Pulmonary artery endothelial cell (primary cell): ENCODE measurements at regions not wholly inside any gene's neighbourhood (a gene's known extent, or its start where the extent isn't known, plus 50 kb on each side); places are given as distances from the start of the nearest gene placed in this dataset.

ENCODE experiments used
- DNase-seq: peaks from one replicate; pipeline ENCODE4 v3.0.0-alpha.2; 2011; ENCODE audit warnings: low read depth, low spot score

DNA sequence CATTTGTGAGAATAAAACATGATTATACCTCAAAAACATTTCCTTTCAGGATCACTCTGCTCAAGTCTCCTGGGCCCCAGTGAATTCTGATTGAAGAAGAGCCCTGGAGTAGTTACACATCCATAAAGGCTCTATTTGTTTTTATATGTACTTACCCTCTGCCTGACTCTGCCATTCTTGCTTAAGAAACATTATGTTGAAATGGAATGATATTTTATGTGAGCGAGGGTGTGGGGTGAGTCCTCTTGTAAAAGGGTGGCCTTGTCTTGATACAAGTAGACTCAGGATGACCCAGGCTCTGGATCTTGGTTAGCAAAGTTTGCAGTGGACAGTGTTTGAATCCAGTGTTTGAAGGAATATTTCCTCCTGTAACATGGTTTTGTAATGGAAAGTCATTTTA is 215.4 kb upstream of the PREP start:
- no peak for DNase-seq

DNA sequence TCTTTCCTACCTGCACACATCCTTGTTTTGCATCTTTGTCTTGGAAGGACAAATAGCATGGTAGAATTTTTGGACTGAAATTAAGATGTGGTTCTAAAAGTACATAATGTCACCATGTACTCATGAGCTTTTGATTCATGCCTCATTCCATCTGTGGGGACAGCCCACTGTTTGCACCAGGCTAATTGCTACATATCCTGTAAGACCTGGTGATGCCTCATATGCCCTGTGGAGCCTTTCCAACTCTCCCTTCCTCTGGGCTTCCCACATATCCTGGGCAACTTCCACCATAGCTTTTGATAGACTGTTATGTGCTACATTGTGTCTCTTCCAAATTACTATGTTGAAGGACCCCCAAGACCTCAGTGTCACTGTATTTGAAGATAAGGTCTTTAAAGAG is 213.6 kb upstream of the PREP start:
- DNase-seq = no peak

DNA sequence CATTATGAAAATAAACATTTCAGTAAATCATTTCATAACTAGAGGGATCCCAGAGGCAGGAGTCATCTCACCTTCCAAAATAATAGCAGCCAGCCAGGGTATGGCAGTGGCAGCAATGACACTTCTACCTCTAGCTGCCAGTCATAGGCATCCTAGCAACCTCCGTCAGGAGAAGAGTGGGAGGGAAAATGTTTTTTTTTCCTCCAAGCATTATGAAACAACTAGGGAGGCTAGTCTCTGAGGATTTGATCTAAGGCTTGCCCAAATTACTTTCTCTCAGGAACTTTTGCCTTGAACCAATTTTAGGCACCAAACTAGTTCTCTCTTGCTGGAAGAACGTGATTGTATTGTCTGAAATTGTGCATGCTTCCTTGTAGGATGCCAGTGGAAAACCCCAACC is 208.7 kb upstream of the PREP start:
- no peak for DNase-seq

DNA sequence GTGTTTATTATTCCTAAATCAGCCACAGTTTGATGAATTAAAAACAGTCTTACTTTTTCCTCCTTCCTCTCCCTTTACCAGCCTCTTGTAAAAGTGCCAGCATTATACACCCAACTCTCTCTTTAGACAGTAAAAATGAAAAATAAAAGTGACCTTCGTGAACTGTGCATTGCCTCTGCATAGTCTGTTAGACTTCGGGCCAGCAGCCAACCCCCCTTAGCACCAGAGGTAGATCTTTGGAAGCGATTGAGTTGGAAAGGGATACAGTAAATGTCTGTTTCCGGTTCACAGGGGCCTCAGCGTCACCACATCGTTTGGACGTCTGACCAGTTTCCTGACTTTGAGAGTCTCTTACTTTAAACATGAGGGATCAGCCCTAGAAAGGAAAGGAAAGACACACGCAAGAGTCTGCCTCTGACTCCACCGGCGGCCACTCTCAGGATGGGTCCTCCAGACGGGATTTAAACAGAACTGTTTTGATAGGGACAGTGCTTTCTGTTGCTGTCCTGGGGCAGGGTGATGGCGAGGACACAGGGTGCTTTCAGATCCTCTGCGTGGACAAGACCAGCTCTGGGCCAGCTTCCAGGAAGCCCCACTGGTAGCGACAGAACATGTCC is 206.6 kb upstream of the PREP start:
- DNase-seq = peak; percentile 32

DNA sequence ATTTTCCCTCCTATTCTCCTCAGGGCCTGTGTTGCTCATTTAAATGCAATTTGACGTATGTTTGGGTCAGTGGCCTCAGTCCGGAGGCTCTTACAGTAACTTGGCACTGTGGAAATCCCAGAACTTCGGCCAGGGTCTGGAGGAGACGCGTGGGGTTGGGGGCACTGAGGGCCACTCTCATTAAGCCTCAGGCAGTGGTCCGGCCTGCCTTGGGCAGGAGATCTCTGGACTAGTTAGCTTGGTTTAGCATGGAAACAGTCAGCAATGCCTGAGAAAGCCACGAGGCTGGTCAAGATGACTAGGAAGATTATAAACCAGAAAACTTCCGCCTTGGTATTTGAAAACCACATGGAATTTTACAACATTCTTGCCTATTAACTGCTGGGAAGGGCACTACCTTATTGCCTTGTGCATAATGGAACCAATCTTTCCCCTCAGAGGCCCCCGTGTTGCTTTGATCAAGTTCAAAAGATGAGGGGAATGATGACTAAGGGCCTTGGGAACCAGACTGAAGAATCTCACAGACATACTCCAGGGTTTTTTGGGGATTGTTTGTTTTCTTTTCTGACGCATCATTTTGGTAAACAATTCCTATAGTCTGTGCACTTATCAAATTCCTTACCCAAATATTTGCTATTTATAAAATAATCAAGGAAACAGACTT is 206.0 kb upstream of the PREP start:
- DNase-seq = no peak

DNA sequence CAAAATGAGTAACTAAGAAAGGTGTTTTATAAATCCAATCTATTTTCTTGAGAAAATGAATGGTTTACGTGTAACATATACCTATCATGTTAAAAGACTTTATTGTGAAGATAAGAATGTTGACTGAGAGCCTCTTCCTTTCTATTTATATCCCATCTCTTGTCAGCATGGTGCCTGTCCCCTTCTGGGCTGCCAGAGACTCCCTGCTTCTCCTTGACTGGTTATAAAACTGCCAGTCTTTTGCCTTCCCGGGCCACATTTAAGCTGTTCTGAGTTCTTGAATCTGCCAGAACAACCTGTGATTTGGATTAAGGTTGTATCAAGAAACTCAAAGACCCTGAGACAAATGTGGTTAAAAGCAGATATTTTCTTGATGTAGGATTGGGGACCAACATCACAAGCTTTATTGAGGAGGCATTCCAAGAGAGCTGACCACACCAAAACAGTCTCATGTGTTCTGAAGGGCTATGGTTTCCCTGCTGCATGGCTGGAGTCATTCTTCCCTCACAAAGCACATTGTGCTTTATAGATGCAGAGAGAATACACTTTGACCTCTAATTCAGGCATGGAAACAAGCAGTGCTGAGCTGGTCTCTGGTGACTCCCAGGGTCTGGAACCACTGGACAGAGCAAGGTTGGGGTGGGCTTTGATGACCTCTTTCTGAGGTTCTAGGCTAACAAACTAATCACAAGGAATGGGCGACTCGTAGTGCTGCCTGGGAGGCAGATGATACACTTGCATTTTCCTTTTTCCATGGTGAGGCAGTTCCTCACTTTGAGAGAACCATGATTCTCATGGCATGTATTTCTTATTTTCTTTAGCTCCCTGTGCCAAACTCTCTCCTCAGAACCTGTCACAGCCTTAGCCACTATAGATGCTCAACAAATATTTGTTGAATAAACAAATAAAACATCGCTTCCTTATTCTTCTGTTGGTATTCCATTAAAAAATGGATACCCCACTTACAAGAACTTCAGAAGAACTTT is 205.0 kb upstream of the PREP start:
- DNase-seq = no peak

DNA sequence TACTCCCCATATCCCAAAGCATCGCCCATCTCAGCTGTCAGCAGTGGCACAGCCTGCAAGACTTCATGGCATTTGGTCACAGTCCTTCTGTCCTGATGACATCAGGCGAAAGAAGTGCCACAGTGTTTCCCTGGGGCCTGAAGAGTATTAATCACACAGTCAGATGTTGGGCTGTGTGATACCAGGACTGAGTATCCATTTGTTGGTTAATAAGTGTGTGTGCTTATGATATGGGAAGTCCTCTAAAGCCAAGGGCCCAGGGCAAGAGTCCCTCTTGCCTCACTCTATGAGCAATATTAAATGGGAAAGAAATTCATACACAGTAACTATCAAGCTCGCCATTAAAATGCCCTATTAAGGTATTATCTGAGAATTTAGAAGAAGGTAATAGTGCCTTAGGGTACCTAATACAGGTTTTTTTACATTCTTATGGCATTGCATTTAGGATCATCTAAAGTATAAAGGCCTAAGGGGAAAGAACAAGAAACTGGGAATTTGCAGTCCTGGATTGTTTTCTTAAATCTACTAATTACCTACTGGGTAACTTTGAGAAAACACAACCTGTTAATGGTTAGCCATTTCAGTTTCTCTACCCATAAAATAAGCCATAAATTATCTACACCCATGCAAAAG is 204.1 kb upstream of the PREP start:
- DNase-seq = no peak

DNA sequence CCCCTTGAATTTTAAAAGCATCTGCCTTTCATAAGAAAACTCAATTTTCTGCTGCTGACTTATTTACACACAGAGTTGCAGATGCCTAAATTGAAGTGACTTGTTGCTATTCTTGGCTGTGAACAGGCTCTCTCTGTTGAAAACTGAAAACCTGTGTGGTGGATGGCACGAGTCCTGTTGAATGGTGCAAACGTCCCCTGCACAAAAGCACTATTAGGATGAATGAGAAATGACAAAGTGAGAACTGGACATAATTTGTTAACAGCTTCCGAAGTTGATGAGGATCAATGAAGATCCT is 201.7 kb upstream of the PREP start:
- DNase-seq = no peak

DNA sequence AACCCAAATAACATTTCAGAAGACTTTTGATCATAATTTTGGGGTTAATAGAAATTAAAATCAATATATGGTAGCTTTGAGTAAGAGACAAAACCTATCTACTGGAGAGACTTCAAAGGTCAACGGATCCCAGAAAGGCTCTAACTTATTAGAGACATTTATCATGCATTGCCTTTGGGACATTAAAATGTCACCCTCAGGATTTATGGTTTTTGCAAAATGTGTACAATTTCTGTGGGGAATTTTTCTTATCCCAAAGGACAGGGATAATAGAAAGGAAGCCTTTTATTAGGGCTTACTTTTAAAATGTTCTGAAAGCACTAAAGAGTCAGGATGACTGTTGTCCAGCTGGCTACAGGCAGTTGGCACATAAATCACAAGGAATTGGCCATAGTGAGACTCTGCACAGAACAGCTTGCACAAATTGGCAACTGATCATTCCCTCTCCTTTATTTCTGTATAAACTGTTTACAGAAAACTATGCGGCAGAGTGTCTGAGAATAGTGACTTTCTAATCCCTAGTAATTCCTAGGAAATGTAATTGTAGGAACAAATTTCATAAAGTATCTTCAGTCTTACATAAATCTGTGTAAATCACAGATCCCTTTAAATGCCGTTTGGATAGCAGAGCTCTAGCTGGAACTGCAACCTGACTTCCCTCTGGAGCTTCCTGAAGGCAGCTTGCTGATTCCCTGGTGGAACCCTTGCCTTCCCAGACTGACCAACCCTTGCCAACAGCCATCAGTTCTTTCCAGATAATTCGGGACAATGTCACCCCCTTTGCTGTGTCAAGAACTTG is 201.1 kb upstream of the PREP start:
- no peak for DNase-seq

DNA sequence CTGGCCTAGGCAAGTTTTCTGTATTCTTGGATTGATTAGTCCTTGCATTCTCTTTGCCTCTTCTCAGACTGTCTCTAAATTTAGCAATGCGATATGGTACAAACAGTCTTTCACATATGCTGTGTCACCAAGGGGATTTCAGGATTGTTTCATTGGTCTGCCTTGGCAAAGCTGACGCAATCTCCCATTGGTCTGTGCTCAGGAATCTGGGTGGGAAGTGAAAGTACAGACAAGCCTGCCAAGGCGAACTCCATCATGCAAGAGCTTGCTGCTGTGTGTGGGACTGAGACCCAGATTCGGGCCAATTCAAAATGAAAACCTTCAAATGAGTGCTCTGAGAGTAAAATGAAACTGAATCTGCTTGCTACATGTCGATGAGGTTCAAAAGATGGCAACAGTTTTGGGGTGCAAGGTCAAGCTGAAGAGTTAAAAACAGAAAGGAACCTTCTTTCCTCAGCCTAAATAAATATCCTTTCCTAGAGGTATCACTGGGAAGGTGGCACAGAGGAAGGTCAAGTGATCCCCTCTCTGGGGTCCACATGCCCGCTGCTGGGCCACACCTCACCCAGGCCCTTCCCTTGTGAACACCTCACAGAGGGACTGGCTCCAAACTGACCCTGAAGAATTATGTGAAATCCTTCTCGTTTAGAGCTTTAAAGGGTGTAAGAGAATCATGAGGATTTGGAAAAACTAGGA is 198.8 kb upstream of the PREP start:
- DNase-seq = no peak

DNA sequence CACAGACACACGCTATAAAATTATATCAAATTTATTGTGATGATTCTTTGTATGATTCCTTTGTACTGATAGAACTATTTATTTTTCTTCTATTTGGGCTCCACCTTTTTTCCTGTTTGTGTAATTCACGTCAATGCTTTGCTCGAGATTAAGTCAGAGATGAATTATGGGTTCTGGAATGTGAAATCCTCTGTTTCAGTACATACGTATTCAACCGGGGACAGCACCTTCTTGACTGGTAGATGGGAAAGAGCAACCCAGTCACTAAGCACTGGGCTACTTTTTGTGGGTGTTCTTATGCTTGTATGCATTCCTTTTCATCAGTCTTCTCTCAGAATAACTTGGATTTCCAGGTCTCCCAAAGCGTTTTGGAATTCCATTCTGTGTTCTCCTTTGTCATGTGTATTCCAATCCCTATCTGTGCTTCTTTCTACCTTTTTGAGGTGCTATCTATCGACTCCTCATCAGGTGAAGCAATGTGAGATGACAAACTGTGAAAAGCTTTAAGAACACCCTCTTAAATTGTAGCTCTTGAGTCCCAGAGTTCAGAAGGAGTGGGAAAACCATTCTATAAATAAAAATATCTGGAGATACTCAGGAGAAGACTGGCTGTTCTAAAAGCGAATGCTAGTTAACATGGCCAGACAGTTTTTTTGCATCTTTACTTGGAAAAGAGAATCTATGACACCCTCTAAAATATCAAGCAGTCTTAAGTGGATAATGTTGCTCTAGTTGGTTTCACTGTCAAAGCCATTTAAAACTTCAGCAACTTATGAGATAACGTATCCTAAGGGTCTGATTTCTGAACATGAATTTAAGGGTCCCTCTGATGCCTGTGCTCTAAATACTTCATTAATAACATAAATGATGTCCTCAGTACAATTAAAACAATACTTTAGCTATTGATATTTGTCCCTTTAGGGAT is 197.7 kb upstream of the PREP start:
- no peak for DNase-seq

DNA sequence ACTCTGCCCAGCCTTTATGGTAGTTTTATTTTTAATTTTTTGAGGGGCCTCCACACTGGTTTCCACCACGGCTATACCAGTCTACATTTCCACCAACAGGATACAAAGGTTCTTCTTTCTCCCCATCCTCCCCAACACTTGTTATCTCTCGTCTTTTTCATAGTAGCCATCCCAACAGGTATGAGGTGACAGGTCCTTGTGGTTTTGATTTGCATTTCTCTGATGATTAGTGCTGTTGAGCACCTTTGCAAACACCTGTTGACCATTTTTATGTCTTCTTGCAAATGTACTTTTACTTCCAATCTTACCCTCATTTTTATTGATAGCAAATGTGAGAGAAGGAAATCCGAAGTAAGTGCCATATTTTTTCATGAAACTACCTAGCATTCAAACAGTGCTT is 195.4 kb upstream of the PREP start:
- no peak for DNase-seq

DNA sequence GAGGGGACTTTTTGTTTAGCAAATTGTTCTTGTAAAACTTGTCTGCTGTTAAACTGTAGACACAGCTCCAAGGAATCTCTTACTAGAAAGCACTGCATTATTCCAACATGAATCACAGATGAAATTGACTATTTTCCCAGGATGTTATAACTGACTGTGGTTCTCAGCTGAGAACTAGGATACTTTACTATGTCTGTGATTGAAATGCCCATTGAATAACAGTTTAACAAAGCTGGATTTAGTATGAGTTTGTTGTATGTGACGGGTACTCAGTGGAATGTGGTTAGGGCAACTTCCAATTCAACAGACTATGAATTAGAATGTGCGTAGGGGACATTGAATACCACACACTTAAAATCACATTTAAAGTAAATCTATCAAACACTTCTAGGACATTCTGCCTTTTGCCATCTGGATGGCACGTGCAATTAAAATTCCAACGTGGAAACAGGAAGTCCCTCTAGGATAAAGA is 193.4 kb upstream of the PREP start:
- DNase-seq = no peak

DNA sequence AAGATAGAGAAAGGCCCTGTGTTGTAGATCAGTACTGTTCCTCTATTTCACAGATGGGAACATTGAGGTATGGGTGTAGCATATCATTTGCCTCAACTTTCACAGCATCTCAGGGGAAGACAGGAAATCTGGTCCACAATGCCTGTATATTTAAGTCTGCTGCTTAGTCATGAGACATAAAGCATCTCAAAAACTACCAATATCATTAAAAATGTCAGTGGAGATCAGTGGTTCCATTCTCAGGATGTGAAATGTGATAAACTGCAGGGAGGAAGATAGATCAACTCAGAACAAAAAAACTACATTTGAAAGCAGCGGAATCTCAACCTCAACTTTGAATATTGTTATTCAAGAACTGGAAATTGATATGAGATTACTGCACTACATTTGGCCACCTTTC is 192.9 kb upstream of the PREP start:
- no peak for DNase-seq

DNA sequence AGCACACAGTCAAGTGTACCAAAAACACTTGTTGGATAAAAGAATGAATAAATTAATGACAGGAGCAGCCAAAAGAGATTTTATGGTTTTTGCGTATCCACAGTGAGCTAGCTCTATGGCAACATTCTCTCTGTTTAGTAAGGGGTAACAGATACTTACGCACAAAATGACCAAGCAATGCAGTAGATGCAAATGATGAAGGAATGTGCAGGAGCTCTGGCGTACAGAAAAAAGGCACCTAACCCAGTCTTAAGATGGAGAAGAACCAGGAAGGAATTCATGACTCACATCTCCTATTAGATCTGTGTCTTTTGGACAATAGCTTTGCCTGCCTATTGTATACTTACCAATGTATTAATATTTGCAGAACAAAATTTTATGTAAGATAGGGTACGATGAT is 191.9 kb upstream of the PREP start:
- DNase-seq = no peak

DNA sequence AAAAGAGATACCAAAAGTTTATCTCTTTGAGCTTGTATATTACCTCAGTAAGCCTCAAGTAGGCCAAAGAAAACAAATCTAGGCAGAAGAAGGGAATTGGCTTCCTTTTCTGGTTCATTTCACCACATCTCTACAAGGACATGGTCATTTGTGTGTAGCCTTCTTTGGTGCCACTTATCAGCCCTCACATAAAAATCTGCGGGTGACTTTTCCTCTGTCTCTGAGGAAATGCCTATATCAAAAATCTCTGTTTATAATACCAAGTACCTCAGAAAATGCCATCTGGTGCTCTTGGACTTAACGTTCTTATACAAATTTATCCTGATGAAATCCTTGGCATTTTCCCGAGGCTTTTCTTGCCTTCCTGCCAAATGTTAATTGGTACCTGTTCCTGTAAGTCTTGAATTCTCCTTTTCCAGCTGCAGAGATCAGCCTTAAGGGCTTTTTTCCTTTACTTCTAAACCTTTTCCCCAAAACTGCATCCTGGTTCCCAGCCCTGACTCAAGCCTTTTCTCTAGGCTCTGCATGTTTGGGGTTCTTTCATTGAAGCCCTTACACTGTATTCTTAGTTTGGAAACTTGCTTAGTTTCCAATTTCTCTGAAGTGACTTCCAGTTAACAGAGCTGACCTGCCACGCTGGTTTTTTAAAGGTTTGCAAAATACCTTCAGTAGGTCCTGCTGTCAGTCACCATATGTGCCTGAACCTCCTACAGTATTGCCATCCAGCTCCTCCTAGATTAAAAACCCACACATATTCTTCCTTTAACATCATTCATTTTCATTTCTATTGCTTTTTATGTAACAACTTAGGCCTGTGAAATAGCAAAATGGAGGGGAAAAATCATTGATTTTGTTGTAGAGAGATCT is 191.2 kb upstream of the PREP start:
- DNase-seq = no peak

DNA sequence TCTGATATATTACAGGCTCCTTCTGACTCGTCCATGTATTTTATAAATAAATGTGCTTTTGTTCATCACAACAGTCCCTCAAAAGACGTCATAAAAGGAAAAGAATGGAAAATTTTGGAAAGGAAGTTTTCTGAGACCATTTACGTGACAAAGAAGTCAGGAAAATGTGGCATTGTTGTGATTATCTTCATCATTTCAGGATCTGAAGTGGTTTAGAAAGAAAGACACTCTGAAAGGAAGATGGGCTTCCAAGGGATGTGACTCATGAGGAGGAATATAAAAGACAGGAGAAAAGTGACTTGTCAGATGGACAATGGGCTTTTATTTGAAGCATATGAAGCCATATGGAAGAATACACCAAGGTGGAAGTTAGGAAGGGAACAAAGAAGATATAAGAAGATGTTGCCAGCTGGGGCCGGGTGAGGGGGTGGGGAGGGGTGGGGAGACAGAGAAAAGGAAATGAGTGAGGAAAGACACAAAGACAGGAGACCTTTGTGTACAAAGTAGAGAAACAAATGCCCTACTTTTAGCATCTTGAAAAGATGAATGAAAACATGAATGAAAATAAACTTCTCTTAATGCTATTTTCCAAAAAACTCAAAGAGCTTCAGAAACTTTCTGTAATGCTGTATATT is 190.3 kb upstream of the PREP start:
- DNase-seq = no peak

DNA sequence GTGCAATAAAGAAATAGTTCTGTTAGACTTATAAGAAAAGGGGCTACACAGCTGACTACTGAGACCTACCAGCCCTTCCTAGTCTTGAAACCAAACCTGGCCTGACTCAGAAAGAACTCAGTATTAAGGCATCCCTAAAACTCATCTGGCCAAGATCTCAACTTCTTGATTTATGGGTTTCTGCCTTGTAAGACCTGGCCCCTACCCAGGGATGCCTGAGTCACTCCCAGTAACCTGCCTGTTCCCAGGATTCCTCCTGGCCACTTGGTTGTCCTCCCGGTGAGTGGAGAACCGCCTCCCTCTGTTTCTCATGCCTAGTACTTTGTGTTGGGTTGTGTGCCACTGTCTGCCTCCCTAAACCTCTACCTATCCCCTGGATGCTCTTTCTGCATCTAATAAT is 189.4 kb upstream of the PREP start:
- no peak for DNase-seq
